ENCODE measurements at regions not wholly inside any gene's neighbourhood (a gene's known extent, or its start where the extent isn't known, plus 50 kb on each side); places are given as distances from the start of the nearest gene placed in this dataset.

DNA sequence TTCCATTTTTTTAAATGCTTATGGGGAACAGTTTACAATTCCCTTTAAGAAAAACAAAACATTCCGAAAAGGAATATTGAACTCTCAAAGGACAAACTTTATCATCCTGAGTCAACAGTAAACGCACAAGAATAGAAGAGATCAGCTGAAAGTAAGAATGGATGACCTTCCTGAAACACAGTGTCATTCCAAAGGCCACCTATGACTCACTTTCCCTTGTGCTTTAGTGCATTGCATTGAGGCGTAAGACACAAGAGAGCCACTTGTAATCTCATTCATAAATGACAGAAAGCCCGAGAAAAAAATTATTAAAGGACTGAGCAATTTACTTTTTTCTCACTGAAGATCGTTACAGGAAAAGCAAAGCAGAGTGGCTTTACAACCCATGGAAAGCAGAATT is 1062.4 kb upstream of the DIAPH2 start:
- TF ChIP-seq, protein P1, sequence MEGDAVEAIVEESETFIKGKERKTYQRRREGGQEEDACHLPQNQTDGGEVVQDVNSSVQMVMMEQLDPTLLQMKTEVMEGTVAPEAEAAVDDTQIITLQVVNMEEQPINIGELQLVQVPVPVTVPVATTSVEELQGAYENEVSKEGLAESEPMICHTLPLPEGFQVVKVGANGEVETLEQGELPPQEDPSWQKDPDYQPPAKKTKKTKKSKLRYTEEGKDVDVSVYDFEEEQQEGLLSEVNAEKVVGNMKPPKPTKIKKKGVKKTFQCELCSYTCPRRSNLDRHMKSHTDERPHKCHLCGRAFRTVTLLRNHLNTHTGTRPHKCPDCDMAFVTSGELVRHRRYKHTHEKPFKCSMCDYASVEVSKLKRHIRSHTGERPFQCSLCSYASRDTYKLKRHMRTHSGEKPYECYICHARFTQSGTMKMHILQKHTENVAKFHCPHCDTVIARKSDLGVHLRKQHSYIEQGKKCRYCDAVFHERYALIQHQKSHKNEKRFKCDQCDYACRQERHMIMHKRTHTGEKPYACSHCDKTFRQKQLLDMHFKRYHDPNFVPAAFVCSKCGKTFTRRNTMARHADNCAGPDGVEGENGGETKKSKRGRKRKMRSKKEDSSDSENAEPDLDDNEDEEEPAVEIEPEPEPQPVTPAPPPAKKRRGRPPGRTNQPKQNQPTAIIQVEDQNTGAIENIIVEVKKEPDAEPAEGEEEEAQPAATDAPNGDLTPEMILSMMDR (conservative IDR thresholded peaks at IDR 0.05; ENCODE audit: low read depth, low read length): no peak
- no peak for TF ChIP-seq EZH2 (IDR thresholded peaks at IDR 0.05; ENCODE audit: borderline replicate concordance, low read depth, low read length, poor library complexity, severe bottlenecking)

Measured in A673 (cell line).